ACC112 (cell line): ENCODE measurements at regions not wholly inside any gene's neighbourhood (a gene's known extent, or its start where the extent isn't known, plus 50 kb on each side); places are given as distances from the start of the nearest gene placed in this dataset.

Source experiments
- H2AFZ ChIP-seq: fragments of 200-600 bp; sonication (generic); one replicate; pipeline ENCODE4 v1.6.0; 2017; ENCODE audit warnings: antibody characterized with exemption, low read length; ENCODE audit not compliant: unreplicated experiment
- H3K27ac ChIP-seq: fragments of 200-600 bp; sonication (generic); 2 replicates; pipeline ENCODE4 v1.5.1; 2014; ENCODE audit warnings: low read depth, mild to moderate bottlenecking, antibody characterized with exemption, low read length, moderate library complexity
- H3K27me3 ChIP-seq: fragments of 200-600 bp; sonication (generic); 2 replicates; pipeline ENCODE4 v1.6.1; 2014; ENCODE audit warnings: mild to moderate bottlenecking, antibody characterized with exemption, low read length, moderate library complexity, mixed read lengths; ENCODE audit not compliant: insufficient read depth
- H3K36me3 ChIP-seq: fragments of 200-600 bp; sonication (generic); 2 replicates; pipeline ENCODE4 v1.6.1; 2016; ENCODE audit warnings: mild to moderate bottlenecking, antibody characterized with exemption, low read length, moderate library complexity, mixed read lengths; ENCODE audit not compliant: insufficient read depth
- H3K4me1 ChIP-seq: fragments of 200-600 bp; sonication (generic); one replicate; pipeline ENCODE4 v1.6.1; 2016; ENCODE audit warnings: low read length, mixed read lengths; ENCODE audit not compliant: insufficient read depth, unreplicated experiment, control insufficient read depth
- H3K4me3 ChIP-seq: fragments of 200-600 bp; sonication (generic); 2 replicates; pipeline ENCODE4 v1.5.1; 2014; ENCODE audit warnings: mild to moderate bottlenecking, low read depth, low read length
- H3K79me2 ChIP-seq: fragments of 200-600 bp; sonication (generic); one replicate; pipeline ENCODE4 v1.6.0; 2016; ENCODE audit warnings: low read length; ENCODE audit not compliant: control insufficient read depth, unreplicated experiment, insufficient read depth

DNA sequence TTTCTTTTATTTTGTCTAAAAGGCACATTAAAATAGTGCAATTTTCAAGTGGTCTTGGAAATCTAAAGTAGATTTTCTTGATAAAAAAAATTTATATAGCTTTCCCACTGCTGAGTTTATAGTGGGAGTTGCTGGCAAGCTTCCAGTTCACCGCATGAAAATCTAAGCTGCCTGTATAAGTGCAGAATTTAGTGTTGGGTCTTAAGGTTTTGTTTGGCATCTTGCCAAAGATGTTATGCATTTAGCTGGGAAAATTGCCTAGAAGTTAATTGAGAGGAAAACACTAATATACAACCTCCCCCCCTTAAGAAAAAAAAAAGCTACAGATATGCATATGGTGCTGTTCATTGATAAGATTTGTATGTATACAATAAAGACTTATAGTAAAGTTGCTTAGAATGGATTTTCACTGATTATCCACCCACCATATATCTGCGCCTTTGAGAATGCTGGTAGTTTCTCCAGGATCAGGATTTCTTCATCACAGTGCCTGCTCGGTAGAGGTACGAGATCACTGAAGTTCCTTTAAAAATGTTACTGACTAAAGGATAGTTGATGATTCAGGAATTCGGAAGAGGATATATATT, 803.2 kb upstream of the POU3F3 start:
- H3K36me3 ChIP-seq = no peaks in the 10 kb centered on the region
- no peak overlapping the region for H2AFZ ChIP-seq
- no peaks in the 10 kb centered on the region for H3K79me2 ChIP-seq
- H3K27me3 ChIP-seq = no peaks in the 10 kb centered on the region
- no peak overlapping the region for H3K4me3 ChIP-seq
- no peak overlapping the region for H3K27ac ChIP-seq
- H3K4me1 ChIP-seq = no peaks in the 10 kb centered on the region

DNA sequence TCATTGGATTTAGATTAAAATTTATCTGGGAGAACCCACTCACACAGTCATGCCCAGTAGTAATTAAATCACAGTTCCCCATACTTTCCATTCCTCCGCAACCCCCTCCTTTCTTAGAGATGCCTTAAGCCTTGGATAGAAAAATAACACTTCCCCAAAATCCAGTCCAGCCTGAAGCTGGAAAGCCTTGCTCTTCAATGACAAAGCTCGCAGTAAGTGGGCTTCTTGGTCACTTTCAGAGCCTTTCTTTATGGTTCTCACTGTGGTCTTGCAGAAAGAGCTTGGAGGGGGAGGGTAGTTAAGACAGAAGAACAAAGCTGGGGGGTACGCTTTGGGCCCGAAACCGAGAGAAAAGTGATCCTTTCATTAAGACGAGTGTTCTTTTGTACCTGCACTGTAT, 802.1 kb upstream of the POU3F3 start:
- Histone ChIP-seq H3K27me3 (no peaks in the 10 kb centered on the region), H2AFZ (no peak overlapping the region), H3K4me1 (no peaks in the 10 kb centered on the region), H3K79me2 (no peaks in the 10 kb centered on the region), H3K27ac (no peak overlapping the region), H3K4me3 (no peak overlapping the region), H3K36me3 (no peaks in the 10 kb centered on the region)

DNA sequence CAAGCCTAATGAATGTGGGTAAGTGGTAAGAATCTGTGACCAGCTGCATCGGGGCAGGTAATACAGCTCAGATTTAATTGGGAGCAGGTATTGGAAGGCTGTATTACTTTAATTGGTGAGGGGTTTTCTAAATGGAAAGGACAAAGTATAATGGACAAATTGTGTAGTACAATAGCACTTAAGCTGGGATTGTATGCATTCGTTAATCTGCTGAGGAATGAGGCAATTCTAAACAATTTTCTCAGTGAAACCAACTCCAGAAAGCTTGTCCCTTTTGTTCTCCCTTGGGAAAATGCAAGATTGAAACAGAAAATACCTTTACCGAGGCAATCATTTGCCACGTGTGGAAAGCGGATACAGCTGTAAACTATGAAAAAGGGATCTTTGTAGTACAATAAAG, 801.6 kb upstream of the POU3F3 start:
- no peak overlapping the region for H3K4me3 ChIP-seq
- no peaks in the 10 kb centered on the region for H3K79me2 ChIP-seq
- H3K27me3 ChIP-seq = no peaks in the 10 kb centered on the region
- H3K27ac ChIP-seq = no peak overlapping the region
- H2AFZ ChIP-seq = no peak overlapping the region
- H3K4me1 ChIP-seq = no peaks in the 10 kb centered on the region
- no peaks in the 10 kb centered on the region for H3K36me3 ChIP-seq

DNA sequence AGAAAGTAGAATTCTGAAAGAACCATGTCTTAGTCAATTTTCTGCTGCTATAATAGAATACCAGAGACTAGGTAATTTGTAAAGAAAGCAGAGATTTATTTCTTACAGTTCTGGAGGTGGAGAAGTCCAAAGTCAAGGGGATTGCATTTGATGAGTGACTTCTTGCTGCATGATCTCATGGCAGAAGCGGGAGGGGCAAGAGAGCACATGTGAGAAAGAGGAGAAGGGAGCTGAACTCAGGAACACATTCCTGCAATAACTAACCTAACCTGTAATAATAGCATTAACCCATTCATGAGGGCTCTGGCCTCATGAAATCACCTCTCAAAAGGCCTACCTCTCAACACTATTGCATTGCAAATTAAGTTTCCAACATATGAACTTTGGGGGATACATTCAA, 797.5 kb upstream of the POU3F3 start:
- Histone ChIP-seq H3K79me2 (no peaks in the 10 kb centered on the region), H3K36me3 (no peaks in the 10 kb centered on the region), H3K27me3 (no peaks in the 10 kb centered on the region), H3K4me1 (no peaks in the 10 kb centered on the region), H3K4me3 (no peak overlapping the region), H2AFZ (no peak overlapping the region), H3K27ac (no peak overlapping the region)

DNA sequence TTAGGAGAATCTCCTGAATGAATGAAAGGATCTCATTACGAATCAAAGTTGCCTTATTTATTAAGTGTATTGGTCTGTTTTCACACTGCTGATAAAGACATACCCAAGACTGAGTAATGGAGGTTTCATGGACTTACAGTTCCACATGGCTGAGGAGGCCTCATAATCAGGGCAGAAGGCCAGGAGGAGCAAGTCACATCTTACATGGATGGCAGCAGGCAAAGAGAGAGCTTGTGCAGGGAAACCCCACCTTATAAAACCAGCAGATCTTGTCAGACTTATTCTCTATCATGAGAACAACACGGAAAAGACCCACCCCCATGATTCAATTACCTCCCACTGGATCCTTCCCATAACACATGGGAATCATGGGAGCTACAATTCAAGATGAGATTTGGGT, 785.2 kb upstream of the POU3F3 start:
- no peaks in the 10 kb centered on the region for H3K27me3 ChIP-seq
- no peaks in the 10 kb centered on the region for H3K4me1 ChIP-seq
- no peak overlapping the region for H2AFZ ChIP-seq
- no peaks in the 10 kb centered on the region for H3K36me3 ChIP-seq
- no peaks in the 10 kb centered on the region for H3K79me2 ChIP-seq
- no peak overlapping the region for H3K4me3 ChIP-seq
- H3K27ac ChIP-seq = no peak overlapping the region

DNA sequence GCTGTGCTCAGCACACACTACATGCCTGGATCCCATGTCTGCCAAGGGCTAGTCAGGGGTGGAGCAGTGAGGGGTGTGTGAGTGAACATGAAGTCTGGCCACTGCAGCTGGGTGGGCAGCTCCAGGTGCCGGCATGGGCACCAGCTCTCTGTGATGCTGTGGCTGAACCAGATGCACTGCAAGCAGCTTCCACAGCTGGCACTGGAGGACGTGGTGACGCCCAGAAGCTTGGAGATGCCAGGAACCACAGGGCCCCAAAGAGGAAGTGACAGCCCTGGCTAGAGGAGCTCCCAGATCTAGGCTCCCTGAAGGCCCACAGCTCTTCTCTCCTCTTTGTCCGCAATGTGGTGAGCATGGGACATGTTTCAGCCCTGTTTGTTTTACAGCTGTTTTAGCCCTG, 776.3 kb upstream of the POU3F3 start:
- no peak overlapping the region for H3K4me3 ChIP-seq
- H3K79me2 ChIP-seq = no peaks in the 10 kb centered on the region
- no peak overlapping the region for H2AFZ ChIP-seq
- H3K27me3 ChIP-seq = no peaks in the 10 kb centered on the region
- H3K4me1 ChIP-seq = no peaks in the 10 kb centered on the region
- H3K36me3 ChIP-seq = no peaks in the 10 kb centered on the region
- no peak overlapping the region for H3K27ac ChIP-seq

DNA sequence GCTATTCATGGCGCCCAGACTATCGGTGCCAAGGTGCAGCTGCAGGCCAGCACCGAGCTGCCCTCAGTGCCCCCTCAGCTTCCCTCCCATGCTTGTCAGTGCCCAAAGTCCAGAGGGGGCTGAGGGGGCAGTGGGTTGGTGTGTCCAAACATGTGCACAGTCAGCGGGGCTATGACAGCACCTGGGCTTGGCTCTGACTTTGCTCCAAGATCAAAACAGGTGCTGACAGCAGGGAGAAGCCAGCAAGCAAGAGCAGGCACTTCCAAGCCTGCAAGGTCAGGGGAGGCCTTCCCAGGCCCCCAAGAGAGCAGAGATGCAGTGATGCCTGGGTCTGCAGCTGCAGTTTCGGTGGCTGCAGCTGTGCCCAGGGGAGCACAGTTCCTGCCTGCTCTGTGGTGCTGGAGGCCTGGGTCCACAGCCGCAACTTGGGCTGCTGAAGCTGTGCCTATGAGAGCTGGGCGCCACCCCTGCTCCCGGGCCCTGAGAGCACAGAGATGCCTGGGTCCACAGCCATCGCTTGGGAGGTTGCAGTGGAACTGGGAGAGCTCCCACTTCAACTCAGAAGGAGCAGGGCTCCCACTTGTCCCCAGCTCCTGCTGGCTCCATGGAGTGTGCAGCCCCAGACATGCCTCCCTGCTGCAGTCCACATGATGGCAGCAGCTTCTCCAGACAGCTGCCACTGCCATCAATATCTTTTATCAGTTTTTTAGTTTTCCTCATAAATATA, 775.3 kb upstream of the POU3F3 start:
- H3K27ac ChIP-seq = no peak overlapping the region
- no peak overlapping the region for H2AFZ ChIP-seq
- no peaks in the 10 kb centered on the region for H3K27me3 ChIP-seq

DNA sequence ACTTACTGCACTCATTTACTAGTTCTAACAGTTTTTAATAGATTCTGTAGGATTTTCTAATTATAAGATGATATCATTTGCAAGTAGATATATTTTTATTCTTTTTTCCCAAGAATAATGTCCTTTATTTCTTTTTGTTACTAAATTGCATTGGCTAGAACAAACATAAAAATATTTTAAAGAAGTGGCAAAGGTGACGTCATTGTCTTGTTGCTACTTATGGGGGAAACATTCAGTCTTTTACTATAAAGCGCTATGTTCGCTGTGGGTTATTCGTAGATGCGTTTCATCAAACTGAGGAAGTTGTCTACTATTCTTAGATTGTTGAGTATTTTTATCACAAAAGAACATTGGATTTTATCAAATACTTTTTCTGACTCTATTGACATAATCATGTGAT, 765.2 kb upstream of the POU3F3 start:
- Histone ChIP-seq H3K79me2 (no peaks in the 10 kb centered on the region), H3K27ac (no peak overlapping the region), H3K4me1 (no peaks in the 10 kb centered on the region), H3K36me3 (no peaks in the 10 kb centered on the region), H3K4me3 (no peak overlapping the region), H2AFZ (no peak overlapping the region), H3K27me3 (no peaks in the 10 kb centered on the region)

More for the DNA sequence above, 775.3 kb upstream of the POU3F3 start:
- Histone ChIP-seq H3K79me2 (no peaks in the 10 kb centered on the region), H3K4me1 (no peaks in the 10 kb centered on the region), H3K36me3 (no peaks in the 10 kb centered on the region), H3K4me3 (no peak overlapping the region)

DNA sequence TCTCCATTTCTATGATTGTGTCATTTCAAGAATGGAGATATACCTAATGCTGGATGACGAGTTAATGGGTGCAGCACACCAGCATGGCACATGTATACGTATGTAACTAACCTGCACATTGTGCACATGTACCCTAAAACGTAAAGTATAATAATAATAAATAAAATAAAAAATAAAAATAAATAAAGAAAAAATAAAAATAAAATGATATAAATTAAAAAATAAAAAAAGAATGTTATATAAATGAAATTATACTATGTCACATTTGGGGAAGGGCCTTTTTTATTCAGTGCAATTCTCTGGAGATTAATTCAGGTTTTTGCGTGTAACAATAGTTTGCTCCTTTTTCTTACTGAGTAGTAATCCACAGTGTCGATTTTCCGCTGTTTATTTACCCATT, 763.5 kb upstream of the POU3F3 start:
- Histone ChIP-seq H2AFZ (no peak overlapping the region), H3K27me3 (no peaks in the 10 kb centered on the region), H3K36me3 (no peaks in the 10 kb centered on the region), H3K4me1 (no peaks in the 10 kb centered on the region), H3K4me3 (no peak overlapping the region), H3K27ac (no peak overlapping the region), H3K79me2 (no peaks in the 10 kb centered on the region)

DNA sequence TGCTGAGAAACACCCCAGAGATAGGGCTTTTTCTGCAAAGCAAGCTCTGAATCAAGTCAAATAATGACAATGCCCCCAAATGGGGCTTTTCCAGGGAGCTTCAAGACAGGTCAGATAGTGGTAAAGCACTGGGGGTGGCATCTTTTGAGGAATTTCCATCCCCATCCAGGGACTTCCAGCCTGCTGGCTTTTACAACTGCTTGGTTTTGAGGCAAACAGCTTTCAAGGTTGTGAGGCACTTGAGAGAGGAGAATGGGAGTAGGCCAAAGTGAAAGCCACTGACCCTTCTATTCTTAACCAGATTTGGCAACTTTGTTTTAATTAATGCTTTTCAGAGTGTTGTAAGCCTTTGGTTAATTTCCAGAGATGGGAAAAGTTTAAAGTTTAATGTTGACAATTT, 762.0 kb upstream of the POU3F3 start:
- Histone ChIP-seq H3K79me2 (no peaks in the 10 kb centered on the region), H3K27me3 (no peaks in the 10 kb centered on the region), H3K4me3 (no peak overlapping the region), H3K36me3 (no peaks in the 10 kb centered on the region), H3K27ac (no peak overlapping the region), H3K4me1 (no peaks in the 10 kb centered on the region), H2AFZ (no peak overlapping the region)

DNA sequence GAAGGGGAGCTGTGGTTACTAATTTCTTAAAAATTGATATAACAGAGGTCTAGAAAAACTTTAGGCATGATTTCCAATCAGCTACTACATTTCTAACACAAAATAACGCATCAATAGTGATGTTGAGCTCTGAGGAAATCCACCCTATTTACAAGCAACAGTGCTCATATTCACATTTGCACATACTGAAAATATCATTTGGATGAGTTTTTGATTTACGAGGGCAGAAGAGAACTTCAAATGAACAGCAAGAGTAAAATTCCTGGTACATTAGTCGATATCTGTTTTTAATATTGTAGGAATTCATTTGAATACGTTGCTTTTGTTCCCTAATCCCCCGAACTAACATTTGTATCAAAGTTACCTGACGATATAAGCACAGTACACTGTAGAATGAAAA, 761.0 kb upstream of the POU3F3 start:
- Histone ChIP-seq H3K79me2 (no peaks in the 10 kb centered on the region), H3K4me1 (no peaks in the 10 kb centered on the region), H3K4me3 (no peak overlapping the region), H3K36me3 (no peaks in the 10 kb centered on the region), H2AFZ (no peak overlapping the region), H3K27me3 (no peaks in the 10 kb centered on the region), H3K27ac (no peak overlapping the region)
